ENCODE measurements at regions not wholly inside any gene's neighbourhood (a gene's known extent, or its start where the extent isn't known, plus 50 kb on each side); places are given as distances from the start of the nearest gene placed in this dataset.

DNA sequence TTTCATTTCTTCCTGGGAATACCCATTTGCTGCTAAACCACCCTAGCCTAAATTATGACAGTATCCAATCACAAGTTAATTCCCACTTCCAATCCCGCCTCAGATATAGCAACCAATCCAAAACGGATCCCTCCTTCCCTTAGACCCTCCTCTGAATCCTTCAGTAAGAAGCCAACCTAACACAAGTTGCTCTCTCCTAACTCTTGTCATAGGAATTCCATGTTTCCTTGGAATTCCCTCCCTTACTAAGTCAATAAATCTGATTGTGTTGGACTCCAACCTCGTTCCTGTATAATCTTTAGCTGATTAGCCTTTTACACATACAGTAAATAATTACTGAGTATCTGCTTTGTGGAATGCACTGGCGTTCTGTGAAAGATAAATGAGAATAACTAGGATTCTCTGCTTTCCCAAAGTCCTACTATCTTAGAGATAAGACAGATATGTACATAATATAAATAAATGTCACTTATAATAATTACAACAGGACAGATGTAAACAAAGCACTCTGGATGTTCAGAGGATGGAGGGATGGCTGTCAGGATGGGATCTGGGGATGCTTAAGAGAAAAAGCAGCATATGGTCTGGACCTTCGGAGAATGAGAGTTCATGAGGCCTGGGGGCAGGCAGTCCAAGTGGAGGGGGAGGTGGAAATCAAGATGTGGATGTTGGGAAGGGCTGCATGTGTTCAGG, 185.8 kb upstream of the SOX5 start:
- TF ChIP-seq POLR2AphosphoS5 (IDR thresholded peaks at IDR 0.05) (no peak), CTCF (IDR thresholded peaks at IDR 0.05) (no peak)

Measured in stomach (tissue), 4 donors.